ENCODE measurements at regions not wholly inside any gene's neighbourhood (a gene's known extent, or its start where the extent isn't known, plus 50 kb on each side); places are given as distances from the start of the nearest gene placed in this dataset.

- Histone ChIP-seq H3K9ac (ENCODE audit: control insufficient read depth, extremely low read depth, insufficient read depth, low read length) (no peak overlapping the region), H3K27ac (ENCODE audit: control insufficient read depth, insufficient read depth, low read length) (no peak overlapping the region), H3K36me3 (ENCODE audit: control insufficient read depth in 2 of 2, extremely low read depth in 1 of 2, insufficient read depth in 2 of 2, low read length in 2 of 2) (no peaks in the 10 kb centered on the region), H4K20me1 (ENCODE audit: control insufficient read depth, extremely low read depth, insufficient read depth, low read length) (no peaks in the 10 kb centered on the region), H3K9me3 (ENCODE audit: control insufficient read depth, low read depth, low read length) (no peaks in the 10 kb centered on the region), H3K4me2 (ENCODE audit: control insufficient read depth, extremely low read depth, insufficient read depth, low read depth, low read length) (peak overlapping the region; percentile 14), H3K79me2 (ENCODE audit: control insufficient read depth, insufficient read depth, low read length) (no peaks in the 10 kb centered on the region), H2AFZ (ENCODE audit: control insufficient read depth, low read length) (peak overlapping the region; percentile 41), H3K27me3 (ENCODE audit: control insufficient read depth, extremely low read depth, insufficient read depth, low read length) (no peaks in the 10 kb centered on the region), H3K9me1 (ENCODE audit: control insufficient read depth, extremely low read depth, insufficient read depth, low read length) (no peaks in the 10 kb centered on the region), H3K4me3 (ENCODE audit: control insufficient read depth in 2 of 3, extremely low read depth in 1 of 3, insufficient read depth in 2 of 3, low read depth in 1 of 3, low read length in 3 of 3) (no peak overlapping the region), H3K4me1 (ENCODE audit: control insufficient read depth, extremely low read depth, insufficient read depth, low read length) (peaks cover 22% of the 10 kb centered on the region)
- DNase-seq (ENCODE audit: low read depth, low spot score) (no peak), FAIRE-seq (no peak)
- dilution Hi-C loops (cut with MboI; ENCODE audit: extremely low pct_ligation_motif_present, low sequenced_read_pairs), result no loop called here
- TF ChIP-seq CTCF (optimal IDR thresholded peaks at IDR 0.05 in 1 of 3, IDR thresholded peaks at IDR 0.05 in 1 of 3, conservative IDR thresholded peaks at IDR 0.05 in 1 of 3; ENCODE audit: extremely low read depth in 1 of 3, insufficient read depth in 2 of 3, low read length in 3 of 3), result no peak
- no peak for TF ChIP-seq EZH2 (IDR thresholded peaks at IDR 0.05; ENCODE audit: low read length)
Observed at GRCh38 chr2:13114391-13114790, 397.7 kb downstream of the TRIB2 start.

GRCh38 chr2:13115643-13116042 lies 398.9 kb downstream of the TRIB2 start:
- TF ChIP-seq EZH2 (IDR thresholded peaks at IDR 0.05; ENCODE audit: low read length), result no peak
- no peak for TF ChIP-seq CTCF (optimal IDR thresholded peaks at IDR 0.05 in 1 of 3, IDR thresholded peaks at IDR 0.05 in 1 of 3, conservative IDR thresholded peaks at IDR 0.05 in 1 of 3; ENCODE audit: extremely low read depth in 1 of 3, insufficient read depth in 2 of 3, low read length in 3 of 3)
- DNase-seq (ENCODE audit: low read depth, low spot score), result no peak
- Histone ChIP-seq H3K9ac (ENCODE audit: control insufficient read depth, extremely low read depth, insufficient read depth, low read length) (no peak overlapping the region), H3K79me2 (ENCODE audit: control insufficient read depth, insufficient read depth, low read length) (no peaks in the 10 kb centered on the region), H3K36me3 (ENCODE audit: control insufficient read depth in 2 of 2, extremely low read depth in 1 of 2, insufficient read depth in 2 of 2, low read length in 2 of 2) (no peaks in the 10 kb centered on the region), H3K9me1 (ENCODE audit: control insufficient read depth, extremely low read depth, insufficient read depth, low read length) (no peaks in the 10 kb centered on the region), H3K4me3 (ENCODE audit: control insufficient read depth in 2 of 3, extremely low read depth in 1 of 3, insufficient read depth in 2 of 3, low read depth in 1 of 3, low read length in 3 of 3) (no peak overlapping the region), H3K9me3 (ENCODE audit: control insufficient read depth, low read depth, low read length) (no peaks in the 10 kb centered on the region), H3K27me3 (ENCODE audit: control insufficient read depth, extremely low read depth, insufficient read depth, low read length) (no peaks in the 10 kb centered on the region), H3K4me2 (ENCODE audit: control insufficient read depth, extremely low read depth, insufficient read depth, low read depth, low read length) (peak overlapping the region; percentile 30), H2AFZ (ENCODE audit: control insufficient read depth, low read length) (peak overlapping the region; percentile 59), H3K27ac (ENCODE audit: control insufficient read depth, insufficient read depth, low read length) (no peak overlapping the region), H4K20me1 (ENCODE audit: control insufficient read depth, extremely low read depth, insufficient read depth, low read length) (no peaks in the 10 kb centered on the region), H3K4me1 (ENCODE audit: control insufficient read depth, extremely low read depth, insufficient read depth, low read length) (peaks cover 18% of the 10 kb centered on the region)
- peak; percentile 81 for FAIRE-seq
- dilution Hi-C loops (cut with MboI; ENCODE audit: extremely low pct_ligation_motif_present, low sequenced_read_pairs), result no loop called here
